ENCODE measurements at regions not wholly inside any gene's neighbourhood (a gene's known extent, or its start where the extent isn't known, plus 50 kb on each side); places are given as distances from the start of the nearest gene placed in this dataset.

GRCh38 chr2:16525265-16525887 lies 140.3 kb downstream of the CYRIA start:
- H3K36me3 ChIP-seq (ENCODE audit: control insufficient read depth, insufficient read depth, low read length) = no peaks in the 10 kb centered on the region
- no peak overlapping the region for H3K4me3 ChIP-seq (ENCODE audit: low read depth, low read length)

GRCh38 chr2:16523711-16524110 lies 141.9 kb downstream of the CYRIA start:
- no peaks in the 10 kb centered on the region for H3K36me3 ChIP-seq (ENCODE audit: control insufficient read depth, insufficient read depth, low read length)
- H2AFZ ChIP-seq = no peak overlapping the region
- H3K9me3 ChIP-seq (ENCODE audit: control insufficient read depth, low read length) = no peaks in the 10 kb centered on the region
- H3K9ac ChIP-seq = no peak overlapping the region
- H3K4me2 ChIP-seq (ENCODE audit: low read length) = no peak overlapping the region
- no peak overlapping the region for H3K4me3 ChIP-seq (ENCODE audit: low read depth, low read length)
- no peak for TF ChIP-seq CTCF (IDR thresholded peaks at IDR 0.05)
- H3K27me3 ChIP-seq (ENCODE audit: control insufficient read depth, insufficient read depth, low read length) = no peaks in the 10 kb centered on the region
- no peaks in the 10 kb centered on the region for H3K4me1 ChIP-seq
- H3K27ac ChIP-seq = no peak overlapping the region
- no peaks in the 10 kb centered on the region for H3K79me2 ChIP-seq

More at GRCh38 chr2:16525265-16525887, 140.3 kb downstream of the CYRIA start:
- H3K9me3 ChIP-seq (ENCODE audit: control insufficient read depth, low read length) = no peaks in the 10 kb centered on the region
- H3K27ac ChIP-seq = no peak overlapping the region
- H2AFZ ChIP-seq = no peak overlapping the region
- H3K79me2 ChIP-seq = no peaks in the 10 kb centered on the region
- H3K4me1 ChIP-seq = no peaks in the 10 kb centered on the region
- H3K27me3 ChIP-seq (ENCODE audit: control insufficient read depth, insufficient read depth, low read length) = no peaks in the 10 kb centered on the region
- H3K4me2 ChIP-seq (ENCODE audit: low read length) = no peak overlapping the region
- H3K9ac ChIP-seq = no peak overlapping the region
- no peak for TF ChIP-seq CTCF (IDR thresholded peaks at IDR 0.05)

- Histone ChIP-seq H3K9me3 (ENCODE audit: control insufficient read depth, low read length) (no peaks in the 10 kb centered on the region), H3K27ac (no peak overlapping the region), H3K4me3 (ENCODE audit: low read depth, low read length) (no peak overlapping the region), H3K4me1 (no peaks in the 10 kb centered on the region), H2AFZ (no peak overlapping the region), H3K36me3 (ENCODE audit: control insufficient read depth, insufficient read depth, low read length) (no peaks in the 10 kb centered on the region), H3K9ac (no peak overlapping the region), H3K79me2 (no peaks in the 10 kb centered on the region), H3K4me2 (ENCODE audit: low read length) (no peak overlapping the region), H3K27me3 (ENCODE audit: control insufficient read depth, insufficient read depth, low read length) (no peaks in the 10 kb centered on the region)
- no peak for TF ChIP-seq CTCF (IDR thresholded peaks at IDR 0.05)
Observed at GRCh38 chr2:16522031-16522831, 143.4 kb downstream of the CYRIA start.

- Histone ChIP-seq H3K9me3 (ENCODE audit: control insufficient read depth, low read length) (no peaks in the 10 kb centered on the region), H3K4me2 (ENCODE audit: low read length) (no peak overlapping the region), H3K27ac (no peak overlapping the region), H3K4me3 (ENCODE audit: low read depth, low read length) (no peak overlapping the region), H3K79me2 (no peaks in the 10 kb centered on the region), H3K9ac (no peak overlapping the region), H3K27me3 (ENCODE audit: control insufficient read depth, insufficient read depth, low read length) (no peaks in the 10 kb centered on the region), H3K36me3 (ENCODE audit: control insufficient read depth, insufficient read depth, low read length) (no peaks in the 10 kb centered on the region), H2AFZ (no peak overlapping the region), H3K4me1 (no peaks in the 10 kb centered on the region)
- no peak for TF ChIP-seq CTCF (IDR thresholded peaks at IDR 0.05)
Observed at GRCh38 chr2:16520891-16521290, 144.7 kb downstream of the CYRIA start.
